SK-N-SH treated with all-trans-retinoic acid at 6 μM for 48 hours (cell line): ENCODE measurements at regions not wholly inside any gene's neighbourhood (a gene's known extent, or its start where the extent isn't known, plus 50 kb on each side); places are given as distances from the start of the nearest gene placed in this dataset.

Experiments
- ATAC-seq: fragments of 200-7000 bp; cut with Tn5 transposase; 3 replicates; pipeline ENCODE4 v1.9.1; 2020; ENCODE audit warnings: mild to moderate bottlenecking, moderate library complexity
- BACH2 ChIP-seq: fragments of 250-450 bp; sonication (Bioruptor Pico); IDR thresholded peaks from 2 replicates; pipeline ENCODE4 v1.9.0; 2021; ENCODE audit warnings: mild to moderate bottlenecking, borderline replicate concordance
- CSDC2 ChIP-seq: fragments of 250-450 bp; sonication (Bioruptor Pico); IDR thresholded peaks from 2 replicates; pipeline ENCODE4 v1.5.0; 2020; ENCODE audit warnings: mild to moderate bottlenecking, moderate library complexity
- ESRRG ChIP-seq: fragments of 250-450 bp; sonication (Bioruptor Pico); IDR thresholded peaks from 2 replicates; pipeline ENCODE4 v1.6.1; 2021; ENCODE audit warnings: mild to moderate bottlenecking
- GLIS3 ChIP-seq: fragments of 250-450 bp; sonication (Bioruptor Pico); IDR thresholded peaks from 2 replicates; pipeline ENCODE4 v1.5.0; 2020; ENCODE audit warnings: mild to moderate bottlenecking, moderate library complexity
- PPARA ChIP-seq: fragments of 250-450 bp; sonication (Bioruptor Pico); IDR thresholded peaks from 2 replicates; pipeline ENCODE4 v1.5.0; 2020; ENCODE audit warnings: mild to moderate bottlenecking, borderline replicate concordance
- RARB ChIP-seq: fragments of 250-450 bp; sonication (Bioruptor Pico); IDR thresholded peaks from 2 replicates; pipeline ENCODE4 v1.8.0; 2021; ENCODE audit warnings: mild to moderate bottlenecking, moderate library complexity
- SNAI2 ChIP-seq: fragments of 250-450 bp; sonication (Bioruptor Pico); IDR thresholded peaks from 2 replicates; pipeline ENCODE4 v1.5.0; 2020; ENCODE audit warnings: mild to moderate bottlenecking, moderate library complexity
- TCF4 ChIP-seq: fragments of 250-450 bp; sonication (Bioruptor Pico); IDR thresholded peaks from 2 replicates; pipeline ENCODE4 v1.8.0; 2021; ENCODE audit warnings: mild to moderate bottlenecking, moderate library complexity, borderline replicate concordance
- TOX ChIP-seq: fragments of 250-450 bp; sonication (Bioruptor Pico); IDR thresholded peaks from 2 replicates; pipeline ENCODE4 v1.8.0; 2021; ENCODE audit warnings: mild to moderate bottlenecking, moderate library complexity, borderline replicate concordance
- ZC3H10 ChIP-seq: fragments of 250-450 bp; sonication (Bioruptor Pico); IDR thresholded peaks from 2 replicates; pipeline ENCODE4 v1.5.1; 2021; ENCODE audit warnings: mild to moderate bottlenecking, moderate library complexity
- ZFP3 ChIP-seq: fragments of 250-450 bp; sonication (Bioruptor Pico); IDR thresholded peaks from 2 replicates; pipeline ENCODE4 v1.5.0; 2020; ENCODE audit warnings: mild to moderate bottlenecking, moderate library complexity
- ZFP30 ChIP-seq: fragments of 450-650 bp; formaldehyde crosslinking; IDR thresholded peaks from 2 replicates; pipeline ENCODE4 v1.5.0; 2022; ENCODE audit warnings: mild to moderate bottlenecking, moderate library complexity
- ZNF565 ChIP-seq: fragments of 450-650 bp; formaldehyde crosslinking; conservative IDR thresholded peaks from 2 replicates; pipeline ENCODE4 v1.5.0; 2020; ENCODE audit warnings: low read depth, mild to moderate bottlenecking, moderate library complexity
- ZNF70 ChIP-seq: fragments of 450-650 bp; formaldehyde crosslinking; IDR thresholded peaks from 2 replicates; pipeline ENCODE4 v1.5.0; 2020; ENCODE audit warnings: mild to moderate bottlenecking, moderate library complexity
- ZNF8 ChIP-seq: fragments of 450-650 bp; formaldehyde crosslinking; IDR thresholded peaks from 2 replicates; pipeline ENCODE4 v1.5.0; 2020; ENCODE audit warnings: mild to moderate bottlenecking, moderate library complexity
- TF ChIP-seq, protein P1 (sequence below): fragments of 250-450 bp; sonication (Bioruptor Pico); IDR thresholded peaks from 2 replicates; pipeline ENCODE4 v1.5.1; 2021; ENCODE audit warnings: mild to moderate bottlenecking, moderate library complexity
- TF ChIP-seq, protein P2 (sequence below): fragments of 250-450 bp; sonication (Bioruptor Pico); IDR thresholded peaks from 2 replicates; pipeline ENCODE4 v1.8.0; 2020; ENCODE audit warnings: mild to moderate bottlenecking, moderate library complexity, borderline replicate concordance
- TF ChIP-seq, protein P3 (sequence below): fragments of 250-450 bp; sonication (Bioruptor Pico); IDR thresholded peaks from 2 replicates; pipeline ENCODE4 v1.5.0; 2020; ENCODE audit warnings: mild to moderate bottlenecking, moderate library complexity
- TF ChIP-seq, protein P4 (sequence below): fragments of 250-450 bp; sonication (Bioruptor Pico); IDR thresholded peaks from 2 replicates; pipeline ENCODE4 v1.8.0; 2021; ENCODE audit warnings: low read depth, mild to moderate bottlenecking, moderate library complexity, borderline replicate concordance
- TF ChIP-seq, protein P5 (sequence below): fragments of 250-450 bp; sonication (Bioruptor Pico); IDR thresholded peaks from 2 replicates; pipeline ENCODE4 v1.5.1; 2020; ENCODE audit warnings: low read depth, mild to moderate bottlenecking, moderate library complexity

DNA sequence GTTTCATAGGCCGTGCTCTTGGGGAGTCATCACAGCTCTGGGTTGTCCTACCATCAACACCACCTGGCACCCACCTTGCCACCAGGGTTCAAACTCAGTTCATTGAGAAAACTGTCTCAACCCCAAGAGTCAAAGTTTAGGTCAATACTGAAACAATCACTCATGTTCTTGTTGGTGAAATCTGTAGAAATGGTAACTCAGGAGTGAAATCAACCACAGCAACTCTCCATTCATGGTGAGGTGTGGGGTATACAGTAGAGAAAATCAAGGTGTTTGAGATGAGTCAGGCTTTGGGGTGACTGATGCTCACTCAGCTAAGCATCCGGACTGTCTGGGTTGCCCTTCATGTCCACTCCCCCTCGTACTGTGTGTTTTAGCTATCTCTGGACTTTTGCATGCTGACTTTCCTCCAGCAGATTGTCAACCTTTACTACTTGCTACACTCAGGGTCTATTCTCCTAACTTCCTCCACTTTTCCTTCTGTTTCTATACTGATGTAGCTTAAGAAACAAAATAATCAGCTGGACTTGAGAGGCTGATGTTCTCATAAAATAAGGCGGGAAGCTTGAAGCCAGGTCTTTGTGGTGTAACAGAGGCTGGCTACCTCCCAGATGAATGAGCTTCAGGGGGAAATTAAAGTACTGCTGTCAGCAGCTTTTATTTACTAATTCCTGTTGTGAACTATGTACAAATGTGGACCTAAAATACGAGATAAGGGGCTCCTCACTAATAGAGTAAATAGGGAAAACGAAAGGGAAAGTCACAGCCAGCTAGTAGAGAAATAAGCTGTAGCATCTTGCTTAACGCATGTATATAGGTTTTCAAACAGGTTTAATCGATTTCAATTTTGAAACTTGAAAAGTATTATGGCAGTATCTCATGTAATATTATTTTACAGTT is 173.6 kb upstream of the AKR1E2 start:
- TF ChIP-seq, protein P1, sequence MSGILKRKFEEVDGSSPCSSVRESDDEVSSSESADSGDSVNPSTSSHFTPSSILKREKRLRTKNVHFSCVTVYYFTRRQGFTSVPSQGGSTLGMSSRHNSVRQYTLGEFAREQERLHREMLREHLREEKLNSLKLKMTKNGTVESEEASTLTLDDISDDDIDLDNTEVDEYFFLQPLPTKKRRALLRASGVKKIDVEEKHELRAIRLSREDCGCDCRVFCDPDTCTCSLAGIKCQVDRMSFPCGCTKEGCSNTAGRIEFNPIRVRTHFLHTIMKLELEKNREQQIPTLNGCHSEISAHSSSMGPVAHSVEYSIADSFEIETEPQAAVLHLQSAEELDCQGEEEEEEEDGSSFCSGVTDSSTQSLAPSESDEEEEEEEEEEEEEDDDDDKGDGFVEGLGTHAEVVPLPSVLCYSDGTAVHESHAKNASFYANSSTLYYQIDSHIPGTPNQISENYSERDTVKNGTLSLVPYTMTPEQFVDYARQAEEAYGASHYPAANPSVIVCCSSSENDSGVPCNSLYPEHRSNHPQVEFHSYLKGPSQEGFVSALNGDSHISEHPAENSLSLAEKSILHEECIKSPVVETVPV (CRISPR knock-in tag) = no peak
- TF ChIP-seq ZC3H10 (CRISPR knock-in tag) (no peak), CSDC2 (CRISPR knock-in tag) (no peak), BACH2 (CRISPR knock-in tag) (no peak), PPARA (CRISPR knock-in tag) (no peak), ZNF70 (CRISPR knock-in tag) (no peak), SNAI2 (CRISPR knock-in tag) (no peak), TCF4 (CRISPR knock-in tag) (no peak), ZFP3 (CRISPR knock-in tag) (no peak), ESRRG (CRISPR knock-in tag) (no peak), RARB (CRISPR knock-in tag) (no peak), ZNF8 (CRISPR knock-in tag) (no peak), TOX (CRISPR knock-in tag) (no peak), ZFP30 (no peak)
- TF ChIP-seq, protein P2, sequence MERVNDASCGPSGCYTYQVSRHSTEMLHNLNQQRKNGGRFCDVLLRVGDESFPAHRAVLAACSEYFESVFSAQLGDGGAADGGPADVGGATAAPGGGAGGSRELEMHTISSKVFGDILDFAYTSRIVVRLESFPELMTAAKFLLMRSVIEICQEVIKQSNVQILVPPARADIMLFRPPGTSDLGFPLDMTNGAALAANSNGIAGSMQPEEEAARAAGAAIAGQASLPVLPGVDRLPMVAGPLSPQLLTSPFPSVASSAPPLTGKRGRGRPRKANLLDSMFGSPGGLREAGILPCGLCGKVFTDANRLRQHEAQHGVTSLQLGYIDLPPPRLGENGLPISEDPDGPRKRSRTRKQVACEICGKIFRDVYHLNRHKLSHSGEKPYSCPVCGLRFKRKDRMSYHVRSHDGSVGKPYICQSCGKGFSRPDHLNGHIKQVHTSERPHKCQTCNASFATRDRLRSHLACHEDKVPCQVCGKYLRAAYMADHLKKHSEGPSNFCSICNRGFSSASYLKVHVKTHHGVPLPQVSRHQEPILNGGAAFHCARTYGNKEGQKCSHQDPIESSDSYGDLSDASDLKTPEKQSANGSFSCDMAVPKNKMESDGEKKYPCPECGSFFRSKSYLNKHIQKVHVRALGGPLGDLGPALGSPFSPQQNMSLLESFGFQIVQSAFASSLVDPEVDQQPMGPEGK (CRISPR knock-in tag) = no peak
- TF ChIP-seq, protein P3, sequence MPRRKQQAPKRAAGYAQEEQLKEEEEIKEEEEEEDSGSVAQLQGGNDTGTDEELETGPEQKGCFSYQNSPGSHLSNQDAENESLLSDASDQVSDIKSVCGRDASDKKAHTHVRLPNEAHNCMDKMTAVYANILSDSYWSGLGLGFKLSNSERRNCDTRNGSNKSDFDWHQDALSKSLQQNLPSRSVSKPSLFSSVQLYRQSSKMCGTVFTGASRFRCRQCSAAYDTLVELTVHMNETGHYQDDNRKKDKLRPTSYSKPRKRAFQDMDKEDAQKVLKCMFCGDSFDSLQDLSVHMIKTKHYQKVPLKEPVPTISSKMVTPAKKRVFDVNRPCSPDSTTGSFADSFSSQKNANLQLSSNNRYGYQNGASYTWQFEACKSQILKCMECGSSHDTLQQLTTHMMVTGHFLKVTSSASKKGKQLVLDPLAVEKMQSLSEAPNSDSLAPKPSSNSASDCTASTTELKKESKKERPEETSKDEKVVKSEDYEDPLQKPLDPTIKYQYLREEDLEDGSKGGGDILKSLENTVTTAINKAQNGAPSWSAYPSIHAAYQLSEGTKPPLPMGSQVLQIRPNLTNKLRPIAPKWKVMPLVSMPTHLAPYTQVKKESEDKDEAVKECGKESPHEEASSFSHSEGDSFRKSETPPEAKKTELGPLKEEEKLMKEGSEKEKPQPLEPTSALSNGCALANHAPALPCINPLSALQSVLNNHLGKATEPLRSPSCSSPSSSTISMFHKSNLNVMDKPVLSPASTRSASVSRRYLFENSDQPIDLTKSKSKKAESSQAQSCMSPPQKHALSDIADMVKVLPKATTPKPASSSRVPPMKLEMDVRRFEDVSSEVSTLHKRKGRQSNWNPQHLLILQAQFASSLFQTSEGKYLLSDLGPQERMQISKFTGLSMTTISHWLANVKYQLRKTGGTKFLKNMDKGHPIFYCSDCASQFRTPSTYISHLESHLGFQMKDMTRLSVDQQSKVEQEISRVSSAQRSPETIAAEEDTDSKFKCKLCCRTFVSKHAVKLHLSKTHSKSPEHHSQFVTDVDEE (CRISPR knock-in tag) = no peak
- TF ChIP-seq, protein P4, sequence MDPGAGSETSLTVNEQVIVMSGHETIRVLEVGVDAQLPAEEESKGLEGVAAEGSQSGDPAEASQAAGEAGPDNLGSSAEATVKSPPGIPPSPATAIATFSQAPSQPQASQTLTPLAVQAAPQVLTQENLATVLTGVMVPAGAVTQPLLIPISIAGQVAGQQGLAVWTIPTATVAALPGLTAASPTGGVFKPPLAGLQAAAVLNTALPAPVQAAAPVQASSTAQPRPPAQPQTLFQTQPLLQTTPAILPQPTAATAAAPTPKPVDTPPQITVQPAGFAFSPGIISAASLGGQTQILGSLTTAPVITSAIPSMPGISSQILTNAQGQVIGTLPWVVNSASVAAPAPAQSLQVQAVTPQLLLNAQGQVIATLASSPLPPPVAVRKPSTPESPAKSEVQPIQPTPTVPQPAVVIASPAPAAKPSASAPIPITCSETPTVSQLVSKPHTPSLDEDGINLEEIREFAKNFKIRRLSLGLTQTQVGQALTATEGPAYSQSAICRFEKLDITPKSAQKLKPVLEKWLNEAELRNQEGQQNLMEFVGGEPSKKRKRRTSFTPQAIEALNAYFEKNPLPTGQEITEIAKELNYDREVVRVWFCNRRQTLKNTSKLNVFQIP (CRISPR knock-in tag) = no peak
- TF ChIP-seq, protein P5, sequence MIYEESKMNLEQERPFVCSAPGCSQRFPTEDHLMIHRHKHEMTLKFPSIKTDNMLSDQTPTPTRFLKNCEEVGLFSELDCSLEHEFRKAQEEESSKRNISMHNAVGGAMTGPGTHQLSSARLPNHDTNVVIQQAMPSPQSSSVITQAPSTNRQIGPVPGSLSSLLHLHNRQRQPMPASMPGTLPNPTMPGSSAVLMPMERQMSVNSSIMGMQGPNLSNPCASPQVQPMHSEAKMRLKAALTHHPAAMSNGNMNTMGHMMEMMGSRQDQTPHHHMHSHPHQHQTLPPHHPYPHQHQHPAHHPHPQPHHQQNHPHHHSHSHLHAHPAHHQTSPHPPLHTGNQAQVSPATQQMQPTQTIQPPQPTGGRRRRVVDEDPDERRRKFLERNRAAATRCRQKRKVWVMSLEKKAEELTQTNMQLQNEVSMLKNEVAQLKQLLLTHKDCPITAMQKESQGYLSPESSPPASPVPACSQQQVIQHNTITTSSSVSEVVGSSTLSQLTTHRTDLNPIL (CRISPR knock-in tag) = no peak
- TF ChIP-seq, all 23 proteins: peak for 0
- no peak for ATAC-seq

DNA sequence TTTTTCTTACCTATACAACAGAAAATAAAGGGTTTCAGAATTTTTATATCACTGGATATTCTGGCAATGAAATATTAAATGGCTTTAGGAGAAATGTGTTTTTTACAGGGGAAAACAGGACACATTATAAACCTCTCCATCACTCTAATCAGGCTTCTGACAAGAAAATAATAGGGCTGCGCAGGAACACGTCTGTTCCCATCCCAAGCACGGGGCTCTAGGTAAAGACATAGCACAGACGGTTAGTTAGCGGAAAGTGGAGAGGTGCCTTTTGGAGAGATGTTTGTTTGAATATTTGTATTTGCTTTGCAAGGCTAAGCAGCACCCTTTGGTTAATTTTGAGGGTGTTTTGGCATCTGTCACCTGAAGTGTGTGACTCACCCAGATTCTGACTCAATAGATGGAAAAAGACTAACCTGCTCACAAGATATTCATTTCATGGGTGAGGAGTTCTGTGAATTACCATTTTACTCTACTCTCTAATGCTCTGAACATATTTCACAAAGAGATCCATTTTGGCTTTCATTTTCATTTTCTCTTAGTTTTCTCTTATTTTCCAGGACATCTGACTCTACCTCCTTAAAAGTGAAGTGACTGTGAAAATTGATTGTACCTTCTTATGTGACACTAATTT is 174.5 kb upstream of the AKR1E2 start:
- ATAC-seq = no peak
- TF ChIP-seq ZNF8 (CRISPR knock-in tag) (no peak), SNAI2 (CRISPR knock-in tag) (no peak), TOX (CRISPR knock-in tag) (no peak), ZNF70 (CRISPR knock-in tag) (no peak), BACH2 (CRISPR knock-in tag) (no peak)
- TF ChIP-seq, all 23 proteins: peak for 0

DNA sequence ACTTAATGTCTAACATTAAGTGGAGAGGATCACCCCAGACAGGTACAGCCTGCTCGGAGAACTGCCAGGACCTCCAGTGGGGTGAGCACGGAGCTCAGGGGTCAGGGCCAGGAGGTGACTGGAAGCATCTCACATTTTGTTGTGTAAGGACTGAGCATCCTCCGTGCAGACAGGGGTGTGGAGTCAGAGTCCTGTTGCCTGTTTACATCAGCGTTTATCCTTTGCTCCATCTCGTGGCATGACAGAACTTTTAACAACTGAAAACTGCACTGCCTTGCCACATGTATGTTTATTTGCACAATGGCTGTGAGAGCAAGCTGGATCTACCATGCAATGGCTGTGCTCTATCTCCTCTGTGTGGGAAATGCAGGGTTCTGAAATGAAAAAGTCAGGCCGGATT is 175.4 kb upstream of the AKR1E2 start:
- peak; percentile 43 for ATAC-seq
- no peak for TF ChIP-seq ZNF565 (CRISPR knock-in tag)
- TF ChIP-seq, protein P3 (CRISPR knock-in tag) = no peak
- TF ChIP-seq, protein P5 (CRISPR knock-in tag) = no peak
- TF ChIP-seq ZNF70 (CRISPR knock-in tag) = no peak
- TF ChIP-seq TOX (CRISPR knock-in tag) = no peak
- TF ChIP-seq ESRRG (CRISPR knock-in tag) = no peak
- TF ChIP-seq GLIS3 (CRISPR knock-in tag) = no peak
- no peak for TF ChIP-seq TCF4 (CRISPR knock-in tag)
